PC-3 (cell line): ENCODE measurements at regions not wholly inside any gene's neighbourhood (a gene's known extent, or its start where the extent isn't known, plus 50 kb on each side); places are given as distances from the start of the nearest gene placed in this dataset.

Experiments used
- CTCF ChIP-seq: fragments of 300-600 bp; sonication (generic); conservative IDR thresholded peaks from 2 replicates; pipeline ENCODE4 v1.5.1; 2017; ENCODE audit warnings: antibody characterized with exemption, low read depth, mild to moderate bottlenecking, low read length
- EZH2 ChIP-seq: fragments of 300-600 bp; sonication (generic); IDR thresholded peaks from one replicate; pipeline ENCODE4 v1.6.1; 2017; ENCODE audit warnings: antibody characterized with exemption, mild to moderate bottlenecking, low read length; ENCODE audit not compliant: unreplicated experiment
- EZH2phosphoT487 ChIP-seq: fragments of 300-600 bp; sonication (generic); IDR thresholded peaks from 2 replicates; pipeline ENCODE4 v1.6.1; 2018; ENCODE audit warnings: mild to moderate bottlenecking, antibody characterized with exemption, low read length, borderline replicate concordance

GRCh38 chr7:86949779-86950260 lies 109.6 kb downstream of the ELAPOR2 start:
- TF ChIP-seq CTCF = no peak
- no peak for TF ChIP-seq EZH2
- no peak for TF ChIP-seq EZH2phosphoT487
